ENCODE measurements at regions not wholly inside any gene's neighbourhood (a gene's known extent, or its start where the extent isn't known, plus 50 kb on each side); places are given as distances from the start of the nearest gene placed in this dataset.
"Not testable (repeated sequence)": the region's sequence is repeated elsewhere in the genome, so short reads cannot be mapped to it uniquely, and the experiment has no call there.

DNA sequence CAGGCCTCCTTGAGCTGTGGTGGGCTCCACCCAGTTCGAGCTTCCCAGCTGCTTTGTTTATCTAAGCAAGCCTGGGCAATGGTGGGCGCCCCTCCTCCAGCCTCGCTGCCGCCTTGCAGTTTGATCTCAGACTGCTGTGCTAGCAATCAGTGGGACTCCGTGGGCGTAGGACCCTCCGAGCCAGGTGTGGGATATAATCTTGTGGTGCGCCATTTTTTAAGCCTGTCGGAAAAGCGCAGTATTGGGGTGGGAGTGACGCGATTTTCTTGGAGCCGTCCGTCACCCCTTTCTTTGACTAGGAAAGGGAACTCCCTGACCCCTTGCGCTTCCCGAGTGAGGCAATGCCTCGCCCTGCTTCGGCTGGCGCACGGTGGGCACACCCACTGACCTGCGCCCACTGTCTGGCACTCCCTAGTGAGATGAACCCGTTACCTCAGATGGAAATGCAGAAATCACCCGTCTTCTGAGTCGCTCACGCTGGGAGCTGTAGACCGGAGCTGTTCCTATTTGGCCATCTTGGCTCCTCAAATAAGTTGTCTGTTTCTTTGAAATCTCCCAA lies 291.3 kb upstream of the CTNNB1 start:
- TF ChIP-seq POLR2A (IDR thresholded peaks at IDR 0.05; ENCODE audit: low read depth): not testable (repeated sequence)
- TF ChIP-seq, protein P1, sequence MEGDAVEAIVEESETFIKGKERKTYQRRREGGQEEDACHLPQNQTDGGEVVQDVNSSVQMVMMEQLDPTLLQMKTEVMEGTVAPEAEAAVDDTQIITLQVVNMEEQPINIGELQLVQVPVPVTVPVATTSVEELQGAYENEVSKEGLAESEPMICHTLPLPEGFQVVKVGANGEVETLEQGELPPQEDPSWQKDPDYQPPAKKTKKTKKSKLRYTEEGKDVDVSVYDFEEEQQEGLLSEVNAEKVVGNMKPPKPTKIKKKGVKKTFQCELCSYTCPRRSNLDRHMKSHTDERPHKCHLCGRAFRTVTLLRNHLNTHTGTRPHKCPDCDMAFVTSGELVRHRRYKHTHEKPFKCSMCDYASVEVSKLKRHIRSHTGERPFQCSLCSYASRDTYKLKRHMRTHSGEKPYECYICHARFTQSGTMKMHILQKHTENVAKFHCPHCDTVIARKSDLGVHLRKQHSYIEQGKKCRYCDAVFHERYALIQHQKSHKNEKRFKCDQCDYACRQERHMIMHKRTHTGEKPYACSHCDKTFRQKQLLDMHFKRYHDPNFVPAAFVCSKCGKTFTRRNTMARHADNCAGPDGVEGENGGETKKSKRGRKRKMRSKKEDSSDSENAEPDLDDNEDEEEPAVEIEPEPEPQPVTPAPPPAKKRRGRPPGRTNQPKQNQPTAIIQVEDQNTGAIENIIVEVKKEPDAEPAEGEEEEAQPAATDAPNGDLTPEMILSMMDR (IDR thresholded peaks at IDR 0.05): not testable (repeated sequence)
